Activated CD4-positive, alpha-beta T cell treated with anti-CD3 and anti-CD28 coated beads, Interleukin-2, amount 50 U/mL, for 48 hours (primary cell): ENCODE measurements at regions not wholly inside any gene's neighbourhood (a gene's known extent, or its start where the extent isn't known, plus 50 kb on each side); places are given as distances from the start of the nearest gene placed in this dataset.
A peak's percentile ranks its signal among the peaks of the same experiment; 100 is the strongest.
"Not testable (repeated sequence)": the region's sequence is repeated elsewhere in the genome, so short reads cannot be mapped to it uniquely, and the experiment has no call there.

Experiments used
- DNase-seq, 2 experiments: peaks; one replicate each; pipeline ENCODE4 v3.0.0-alpha.2; 2020

DNA sequence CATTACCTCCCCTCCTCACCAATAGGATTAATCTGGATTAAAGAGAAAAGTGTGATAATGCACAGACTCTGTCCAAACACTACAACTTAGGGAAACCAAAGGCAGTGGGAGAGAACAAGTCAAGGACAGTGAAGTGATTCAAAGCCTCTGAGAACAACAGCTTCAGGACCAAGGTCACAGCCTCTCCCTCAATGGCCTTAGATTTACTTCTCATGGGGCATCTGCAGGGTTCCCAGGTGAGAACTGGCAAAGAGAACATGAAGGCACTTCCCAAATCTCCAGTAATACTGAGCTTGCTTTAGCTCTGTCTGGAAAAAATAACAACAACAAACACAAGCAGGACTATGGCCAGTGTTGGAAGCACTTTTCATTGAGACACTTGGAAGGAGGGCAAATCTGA lies 99.8 kb upstream of the GOLGA6L22 start:
- DNase-seq = not testable (repeated sequence)

- DNase-seq = peak; percentile 2 to 5
Measured at GRCh38 chr15:22359587-22359986, 99.1 kb upstream of the GOLGA6L22 start.

DNA sequence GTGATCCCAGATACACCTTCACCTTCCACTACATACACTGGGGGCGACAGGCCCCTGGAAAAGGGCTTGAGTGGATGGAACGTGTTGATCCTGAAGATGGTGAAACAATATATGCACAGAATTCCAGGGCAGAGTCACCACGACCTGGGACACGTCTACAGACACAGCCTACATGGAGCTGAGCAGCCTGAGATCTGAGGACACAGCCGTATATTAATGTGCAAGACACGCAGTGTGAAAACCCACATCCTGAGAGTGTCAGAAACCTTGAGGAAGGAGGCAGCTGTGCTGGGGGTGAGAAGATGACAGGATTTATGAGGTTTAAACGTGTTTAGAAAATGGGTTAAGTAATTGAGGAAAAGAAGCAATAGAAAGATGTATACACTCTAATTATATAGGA lies 98.0 kb upstream of the GOLGA6L22 start:
- DNase-seq = not testable (repeated sequence)

- not testable (repeated sequence) for DNase-seq
Measured at GRCh38 chr15:22362502-22362901, 96.2 kb upstream of the GOLGA6L22 start.

DNA sequence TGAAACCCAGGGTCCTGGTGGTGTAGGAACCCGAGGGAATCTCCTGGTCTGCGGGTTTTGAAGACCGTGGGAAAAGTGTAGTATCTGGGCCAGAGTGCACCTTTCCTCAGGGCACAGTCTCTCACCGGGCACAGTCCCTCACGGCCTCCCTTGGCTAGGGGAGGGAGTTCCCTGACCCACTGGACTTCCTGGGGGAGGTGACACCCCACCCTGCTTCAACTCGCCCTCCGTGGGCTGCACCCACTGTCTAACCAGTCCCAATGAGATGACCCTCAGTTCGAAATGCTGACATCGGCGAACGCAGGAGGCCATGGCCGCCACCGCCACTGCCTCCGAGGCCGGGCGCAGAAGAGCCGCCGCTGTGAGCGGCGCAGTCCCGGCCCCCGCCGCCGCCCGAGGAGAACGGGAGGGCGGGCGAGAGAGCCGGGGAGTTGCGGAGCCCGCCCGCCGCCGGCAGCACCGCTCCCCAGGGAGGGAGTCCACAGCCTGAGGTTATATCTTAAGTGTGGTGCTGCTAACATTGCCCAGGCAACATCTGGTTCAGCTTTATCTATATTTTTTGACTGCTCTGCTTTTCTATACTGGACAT lies 87.4 kb upstream of the GOLGA6L22 start:
- not testable (repeated sequence) for DNase-seq

- DNase-seq = not testable (repeated sequence)
Measured at GRCh38 chr15:22374531-22374930, 84.2 kb upstream of the GOLGA6L22 start.

DNA sequence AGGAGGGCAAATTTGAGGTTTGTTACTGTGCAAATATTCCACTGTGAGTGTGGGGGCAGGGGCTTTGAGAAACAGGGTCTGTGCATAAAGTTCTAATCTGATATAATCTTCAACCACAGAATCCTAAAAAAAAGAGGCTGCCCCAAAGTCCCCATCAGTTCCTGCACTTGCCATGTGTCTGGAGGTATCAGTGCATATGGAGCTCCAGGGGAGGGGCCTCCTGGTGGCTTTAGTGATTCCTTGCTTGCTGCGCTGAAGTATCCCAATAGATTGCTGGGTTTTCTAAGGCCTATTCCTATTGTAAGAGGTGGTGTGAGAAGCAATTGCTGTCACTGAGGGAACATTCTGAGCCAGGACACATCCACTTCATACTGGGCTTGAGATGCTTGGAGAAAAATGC lies 82.9 kb upstream of the GOLGA6L22 start:
- DNase-seq = not testable (repeated sequence)

DNA sequence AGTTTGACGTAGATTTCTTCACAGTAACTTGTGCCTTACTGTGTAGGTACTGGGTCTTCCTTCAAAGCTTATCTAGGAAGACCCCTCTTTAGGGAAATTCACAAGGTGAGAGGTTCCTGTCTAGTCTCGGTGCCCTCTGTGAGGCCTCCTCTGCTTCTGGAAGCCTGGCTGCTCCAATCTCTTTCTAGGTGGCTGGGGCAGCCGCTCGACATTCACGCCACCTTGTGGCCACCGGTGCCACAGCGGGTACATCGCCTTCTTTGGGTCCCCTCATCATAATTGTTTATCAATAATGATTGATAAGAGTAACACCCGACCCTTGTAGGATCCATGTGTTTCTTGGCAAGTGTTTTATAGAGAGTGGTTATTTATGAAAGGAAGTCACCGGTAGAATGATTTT lies 80.8 kb upstream of the GOLGA6L22 start:
- DNase-seq = not testable (repeated sequence)

- not testable (repeated sequence) for DNase-seq
Measured at GRCh38 chr15:22387691-22388090, 71.0 kb upstream of the GOLGA6L22 start.

GRCh38 chr15:22388365-22388764 lies 70.3 kb upstream of the GOLGA6L22 start:
- DNase-seq = not testable (repeated sequence)

DNA sequence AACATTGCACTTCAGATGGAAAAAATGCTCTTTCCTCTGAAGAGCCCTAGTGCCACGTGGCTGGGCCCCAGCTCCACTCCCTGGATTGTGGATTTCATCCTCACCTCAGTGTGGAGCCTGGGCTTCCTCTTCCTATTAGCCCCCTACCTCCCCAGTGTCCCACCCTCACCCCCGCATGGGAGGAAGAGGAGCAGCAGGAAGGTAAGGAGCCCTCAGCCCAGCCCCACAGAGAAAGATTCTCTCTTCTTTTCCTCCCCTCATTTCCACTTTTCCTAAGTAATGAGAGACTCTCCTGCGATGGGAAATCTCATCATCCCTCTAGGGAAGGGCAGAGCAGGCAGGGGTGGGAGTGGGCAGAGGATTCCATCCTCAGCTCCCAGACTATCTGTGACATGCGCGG lies 57.5 kb upstream of the GOLGA6L22 start:
- DNase-seq = not testable (repeated sequence)

DNA sequence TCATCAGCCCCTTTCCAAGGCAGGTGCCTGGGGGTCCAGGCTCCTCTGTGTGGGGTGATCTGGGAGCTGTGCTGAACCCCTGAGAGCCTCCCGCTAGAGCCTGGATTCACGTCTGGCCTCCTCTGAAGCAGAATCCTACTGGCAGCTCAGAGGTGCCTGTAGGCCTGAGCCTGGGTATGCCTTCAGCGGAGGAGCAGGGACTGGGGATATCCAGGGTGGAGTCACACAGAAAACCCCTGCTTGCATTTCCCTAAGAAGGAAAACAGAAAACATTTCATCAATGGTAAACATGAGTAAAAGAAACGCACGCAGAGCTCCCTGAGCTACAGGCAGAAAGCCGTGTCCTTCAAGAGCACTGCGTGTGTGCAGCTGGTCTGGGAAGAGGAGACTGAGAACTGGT lies 57.0 kb upstream of the GOLGA6L22 start:
- DNase-seq = not testable (repeated sequence)

DNA sequence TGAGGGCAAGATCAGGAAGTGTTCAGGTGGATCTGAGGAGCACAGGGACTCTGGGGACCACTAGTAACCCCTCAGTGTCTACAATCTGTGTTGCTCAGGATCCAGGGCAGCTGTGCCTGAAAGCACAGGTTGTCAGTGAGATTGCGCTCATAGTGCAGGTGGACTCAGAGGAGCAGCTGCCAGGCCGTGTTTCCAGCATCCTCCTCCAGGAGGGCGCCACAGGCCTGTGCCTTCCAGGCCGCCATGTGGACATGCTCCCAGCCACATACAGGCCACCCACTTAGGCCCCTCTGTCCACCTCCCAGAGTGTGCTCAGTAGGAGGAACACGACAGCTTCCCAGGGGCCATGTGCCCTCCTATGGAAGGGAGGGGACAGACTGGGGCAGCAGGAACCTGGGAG lies 52.9 kb upstream of the GOLGA6L22 start:
- DNase-seq = not testable (repeated sequence)
